BLaER1 (cell line): ENCODE measurements at regions not wholly inside any gene's neighbourhood (a gene's known extent, or its start where the extent isn't known, plus 50 kb on each side); places are given as distances from the start of the nearest gene placed in this dataset.

Experiments used
- H3K27ac ChIP-seq: shearing (Covaris generic); formaldehyde crosslinking; 2 replicates; pipeline ENCODE4 v1.8.1; 2022
- H3K27me3 ChIP-seq: shearing (Covaris generic); formaldehyde crosslinking; 2 replicates; pipeline ENCODE4 v1.8.1; 2022
- H3K36me3 ChIP-seq: shearing (Covaris generic); formaldehyde crosslinking; 2 replicates; pipeline ENCODE4 v1.8.1; 2022
- H3K4me1 ChIP-seq: shearing (Covaris generic); formaldehyde crosslinking; 2 replicates; pipeline ENCODE4 v1.8.1; 2022
- H3K4me2 ChIP-seq: shearing (Covaris generic); formaldehyde crosslinking; 2 replicates; pipeline ENCODE4 v1.8.1; 2022
- H3K4me3 ChIP-seq: shearing (Covaris generic); formaldehyde crosslinking; 2 replicates; pipeline ENCODE4 v1.8.1; 2022
- H3K9ac ChIP-seq: shearing (Covaris generic); formaldehyde crosslinking; 2 replicates; pipeline ENCODE4 v1.8.1; 2022
- H3K9me3 ChIP-seq: shearing (Covaris generic); formaldehyde crosslinking; 2 replicates; pipeline ENCODE4 v1.8.1; 2022
- H4K20me1 ChIP-seq: shearing (Covaris generic); formaldehyde crosslinking; 2 replicates; pipeline ENCODE4 v1.8.1; 2022
- Cebpa-rat ChIP-seq: shearing (Covaris generic); IDR thresholded peaks from 2 replicates; pipeline ENCODE4 v1.8.1; 2022

DNA sequence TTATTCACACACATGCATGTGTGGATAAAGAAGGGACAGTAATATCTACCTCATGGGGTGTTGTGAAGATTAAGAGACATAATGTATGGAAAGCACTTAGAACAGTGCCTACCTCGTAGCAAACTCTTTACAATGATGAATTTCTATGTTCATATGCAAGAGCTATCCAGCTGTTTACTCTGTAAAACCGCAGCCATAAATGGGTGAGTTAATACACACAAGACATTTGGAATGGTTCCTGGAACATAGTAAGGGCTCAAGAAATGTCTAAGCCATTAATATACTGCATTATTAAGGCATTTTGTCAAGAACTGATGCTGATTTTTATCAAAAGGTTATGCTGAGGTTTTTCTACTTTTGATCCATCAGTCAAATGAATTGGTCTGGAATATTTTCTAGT, 1076.2 kb downstream of the TSN start:
- Histone ChIP-seq H3K9ac (no peak overlapping the region), H3K9me3 (no peaks in the 10 kb centered on the region), H3K27ac (no peak overlapping the region), H3K27me3 (no peaks in the 10 kb centered on the region), H3K4me1 (no peaks in the 10 kb centered on the region), H3K36me3 (no peaks in the 10 kb centered on the region), H4K20me1 (no peaks in the 10 kb centered on the region), H3K4me2 (no peak overlapping the region), H3K4me3 (no peak overlapping the region)
- no peak for TF ChIP-seq Cebpa-rat

DNA sequence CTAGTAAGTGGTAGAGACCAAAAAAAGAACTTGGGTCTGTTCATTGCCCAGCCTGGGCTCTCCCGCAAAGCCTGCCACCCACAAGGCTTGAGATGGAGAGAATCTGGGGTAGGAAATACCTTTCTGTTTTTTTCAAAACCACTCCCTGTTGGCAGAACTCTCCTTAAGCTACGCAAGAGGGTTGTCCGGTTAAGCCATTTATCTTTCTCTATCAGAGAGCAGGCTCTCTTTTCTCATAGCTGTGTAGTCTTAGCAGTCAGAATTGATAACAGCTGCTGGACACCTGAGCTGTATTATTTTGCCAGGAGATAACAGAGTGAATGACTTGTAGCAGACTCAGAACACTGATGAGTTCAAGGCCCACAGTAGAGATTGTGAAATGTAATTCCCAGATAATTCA, 1088.1 kb downstream of the TSN start:
- Histone ChIP-seq H3K27me3 (no peaks in the 10 kb centered on the region), H3K9ac (no peak overlapping the region), H3K36me3 (no peaks in the 10 kb centered on the region), H3K9me3 (no peaks in the 10 kb centered on the region), H3K4me1 (no peaks in the 10 kb centered on the region), H4K20me1 (no peaks in the 10 kb centered on the region), H3K4me2 (no peak overlapping the region), H3K4me3 (no peak overlapping the region), H3K27ac (no peak overlapping the region)
- TF ChIP-seq Cebpa-rat = no peak

DNA sequence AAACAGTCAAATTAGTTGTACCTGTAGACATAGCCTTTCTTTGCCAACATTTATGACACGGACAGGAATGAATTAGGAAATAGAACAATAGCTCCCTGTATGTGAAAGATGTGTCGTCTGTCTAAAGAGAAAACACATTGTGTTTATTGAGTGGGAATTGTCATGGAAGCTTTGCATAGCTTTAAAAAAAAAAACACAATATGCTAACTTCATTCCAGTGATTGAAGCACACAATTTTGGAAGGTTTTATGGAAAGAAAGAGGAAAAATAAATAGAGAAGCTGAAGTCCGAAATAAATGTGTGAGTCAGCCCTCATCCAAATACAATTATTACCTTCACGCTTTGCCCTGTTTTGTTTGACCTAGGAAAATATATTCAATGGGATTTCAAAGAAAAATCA, 1095.7 kb downstream of the TSN start:
- H3K27me3 ChIP-seq = no peaks in the 10 kb centered on the region
- no peaks in the 10 kb centered on the region for H4K20me1 ChIP-seq
- no peaks in the 10 kb centered on the region for H3K36me3 ChIP-seq
- H3K4me1 ChIP-seq = no peaks in the 10 kb centered on the region
- no peak for TF ChIP-seq Cebpa-rat
- no peak overlapping the region for H3K4me2 ChIP-seq
- no peak overlapping the region for H3K4me3 ChIP-seq
- H3K9me3 ChIP-seq = no peaks in the 10 kb centered on the region
- H3K27ac ChIP-seq = no peak overlapping the region
- H3K9ac ChIP-seq = no peak overlapping the region

DNA sequence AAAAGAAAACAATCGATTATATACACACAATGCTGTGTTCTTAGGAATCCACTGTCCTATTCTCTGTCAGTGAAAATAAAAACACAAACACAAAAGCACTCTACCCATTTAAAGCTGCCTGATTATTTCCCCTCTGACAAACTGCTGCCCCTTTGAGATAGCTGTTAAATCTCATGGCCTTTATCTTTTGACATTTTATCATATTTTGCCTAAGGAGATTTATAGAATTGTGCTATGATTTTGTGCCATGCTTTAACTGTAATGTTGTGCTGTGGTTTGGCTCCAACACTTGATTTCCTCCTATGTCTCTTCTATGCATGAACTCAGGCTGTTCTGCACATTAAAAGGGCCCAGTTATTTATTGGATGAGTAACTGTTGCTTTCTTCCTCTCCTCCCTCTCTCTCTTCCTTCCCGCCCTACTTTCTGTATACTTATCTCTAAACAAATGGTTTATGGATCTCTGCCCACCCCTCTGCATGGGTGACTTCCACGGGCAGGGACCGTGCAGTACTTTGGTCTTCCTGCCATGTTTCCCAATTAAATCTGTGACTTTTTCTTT, 1096.6 kb downstream of the TSN start:
- Histone ChIP-seq H3K9ac (no peak overlapping the region), H3K4me2 (no peak overlapping the region), H3K36me3 (no peaks in the 10 kb centered on the region), H3K4me1 (no peaks in the 10 kb centered on the region), H3K27me3 (no peaks in the 10 kb centered on the region), H3K27ac (no peak overlapping the region), H4K20me1 (no peaks in the 10 kb centered on the region), H3K9me3 (no peaks in the 10 kb centered on the region), H3K4me3 (no peak overlapping the region)
- no peak for TF ChIP-seq Cebpa-rat

DNA sequence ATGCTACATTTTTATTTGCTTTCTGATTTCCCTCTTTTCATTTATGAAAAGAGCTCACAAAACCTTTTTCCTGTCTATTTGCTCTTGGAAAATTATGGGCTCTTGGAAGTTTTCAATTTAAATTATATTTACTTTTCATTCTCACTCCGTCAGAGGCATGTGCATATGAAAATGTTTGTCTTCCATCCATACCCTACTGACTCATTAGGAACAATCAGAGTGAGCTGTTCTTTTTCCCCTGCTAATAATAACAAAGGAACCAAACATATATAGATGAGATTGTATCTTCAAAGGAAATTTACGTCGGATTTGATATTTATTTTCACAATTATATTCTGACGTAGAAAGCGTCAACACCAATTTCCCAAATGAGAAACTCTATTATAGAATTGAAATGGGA, 1101.2 kb downstream of the TSN start:
- Histone ChIP-seq H3K9ac (no peak overlapping the region), H3K4me1 (no peaks in the 10 kb centered on the region), H3K9me3 (no peaks in the 10 kb centered on the region), H4K20me1 (no peaks in the 10 kb centered on the region), H3K4me2 (no peak overlapping the region), H3K4me3 (no peak overlapping the region), H3K27me3 (no peaks in the 10 kb centered on the region; the same call in 1 of the 2 replicates), H3K27ac (no peak overlapping the region), H3K36me3 (no peaks in the 10 kb centered on the region)
- no peak for TF ChIP-seq Cebpa-rat

DNA sequence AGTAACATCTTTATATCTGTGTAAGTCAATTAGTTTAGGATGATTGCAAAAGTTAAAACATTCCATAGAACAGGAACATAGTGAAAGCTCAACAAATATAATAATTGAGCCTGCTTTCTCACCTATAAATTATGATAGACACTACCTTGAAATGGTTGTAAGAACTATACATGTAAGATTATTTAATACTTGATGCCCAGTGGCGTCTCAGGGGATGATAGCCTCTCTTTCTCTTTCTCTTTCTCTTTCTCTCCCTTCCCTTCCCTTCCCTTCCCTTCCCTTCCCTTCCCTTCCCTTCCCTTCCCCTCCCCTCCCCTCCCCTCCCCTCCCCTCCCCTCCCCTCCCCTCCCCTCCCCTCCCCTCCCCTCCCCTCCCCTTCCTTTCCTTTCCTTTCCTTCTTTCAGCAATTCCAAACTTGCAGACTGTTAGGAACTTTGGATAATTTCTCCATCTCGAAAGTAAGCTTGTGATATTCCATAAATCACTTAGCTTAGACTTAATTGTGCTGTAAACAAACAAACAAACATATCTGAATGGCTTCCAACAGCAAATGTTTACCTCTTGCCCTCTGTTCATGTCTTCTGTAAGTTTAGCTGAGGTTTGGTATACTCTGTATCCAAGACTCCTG, 1102.7 kb downstream of the TSN start:
- Histone ChIP-seq H3K27me3 (no peaks in the 10 kb centered on the region; the same call in 1 of the 2 replicates), H3K27ac (no peak overlapping the region), H3K9ac (no peak overlapping the region), H3K4me3 (no peak overlapping the region), H3K4me1 (no peaks in the 10 kb centered on the region), H4K20me1 (no peaks in the 10 kb centered on the region), H3K36me3 (no peaks in the 10 kb centered on the region), H3K9me3 (no peaks in the 10 kb centered on the region), H3K4me2 (no peak overlapping the region)
- no peak for TF ChIP-seq Cebpa-rat

DNA sequence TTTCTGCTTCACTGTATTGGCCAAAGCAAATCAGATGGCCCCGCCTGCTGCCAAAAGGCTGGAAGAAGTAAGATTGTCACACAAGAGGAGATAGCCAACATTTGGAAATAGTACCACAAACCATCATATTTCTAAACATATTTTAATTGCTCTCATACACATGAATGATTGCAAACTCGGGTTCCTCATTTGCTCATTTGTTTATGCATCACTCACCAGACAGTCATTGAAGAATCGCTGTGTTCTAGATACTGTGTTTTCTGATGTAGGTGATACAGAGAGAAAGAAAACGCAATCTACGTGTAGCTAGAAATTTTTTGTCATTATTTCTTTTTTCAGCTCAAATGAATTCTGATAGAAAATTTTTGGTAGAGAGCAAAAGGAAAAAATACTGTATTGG, 1103.4 kb downstream of the TSN start:
- H3K36me3 ChIP-seq = no peaks in the 10 kb centered on the region
- H3K9me3 ChIP-seq = no peaks in the 10 kb centered on the region
- no peak for TF ChIP-seq Cebpa-rat
- no peaks in the 10 kb centered on the region for H4K20me1 ChIP-seq
- no peak overlapping the region for H3K27ac ChIP-seq
- H3K9ac ChIP-seq = no peak overlapping the region
- H3K4me1 ChIP-seq = no peaks in the 10 kb centered on the region
- H3K4me2 ChIP-seq = no peak overlapping the region
- H3K27me3 ChIP-seq = no peaks in the 10 kb centered on the region; the same call in 1 of the 2 replicates
- no peak overlapping the region for H3K4me3 ChIP-seq

DNA sequence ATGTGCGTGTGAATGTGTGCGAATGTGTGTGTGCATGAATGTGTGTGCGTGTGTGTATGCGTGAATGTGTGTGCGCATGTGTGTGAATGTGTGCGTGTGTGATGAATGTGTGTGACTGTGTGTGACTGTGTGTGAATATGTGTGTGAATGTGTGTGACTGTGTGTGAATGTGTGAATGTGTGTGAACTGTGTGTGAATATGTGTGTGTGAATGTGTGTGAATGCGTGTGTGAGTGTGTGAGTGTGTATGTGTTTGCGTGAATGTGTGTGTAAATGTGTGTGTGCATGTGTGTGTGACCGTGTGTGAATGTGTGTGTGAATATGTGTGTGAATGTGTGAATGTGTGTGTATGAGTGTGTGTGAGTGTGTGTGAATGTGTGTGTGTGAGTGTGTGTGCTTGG, 1103.8 kb downstream of the TSN start:
- Histone ChIP-seq H3K4me1 (no peaks in the 10 kb centered on the region), H3K4me2 (no peak overlapping the region), H3K9ac (no peak overlapping the region), H3K9me3 (no peaks in the 10 kb centered on the region), H3K27ac (no peak overlapping the region), H3K36me3 (no peaks in the 10 kb centered on the region), H4K20me1 (no peaks in the 10 kb centered on the region), H3K4me3 (no peak overlapping the region), H3K27me3 (no peaks in the 10 kb centered on the region; the same call in 1 of the 2 replicates)
- no peak for TF ChIP-seq Cebpa-rat

DNA sequence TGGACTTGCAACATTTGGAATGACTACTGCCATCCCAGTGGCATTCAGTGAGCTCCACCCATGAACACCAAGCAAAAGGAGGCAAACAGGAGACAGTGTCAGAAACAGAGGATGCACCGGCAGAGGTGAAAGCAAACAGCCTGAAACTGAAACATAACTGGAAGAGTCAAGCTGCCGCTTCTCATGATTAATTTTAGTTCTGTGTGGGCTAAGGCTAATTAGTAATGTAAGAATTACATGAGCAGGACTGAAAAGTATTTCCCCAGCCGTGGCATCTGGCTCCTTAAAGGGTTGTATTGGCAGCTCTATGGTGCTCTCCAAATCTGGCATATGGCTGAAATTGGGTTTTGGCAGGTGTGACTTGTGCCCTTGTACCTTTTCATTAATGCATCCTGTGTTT, 1108.1 kb downstream of the TSN start:
- no peaks in the 10 kb centered on the region for H3K4me1 ChIP-seq
- no peak overlapping the region for H3K27ac ChIP-seq
- H4K20me1 ChIP-seq = no peaks in the 10 kb centered on the region
- no peak overlapping the region for H3K4me2 ChIP-seq
- no peak overlapping the region for H3K4me3 ChIP-seq
- no peaks in the 10 kb centered on the region for H3K9me3 ChIP-seq
- H3K27me3 ChIP-seq = no peaks in the 10 kb centered on the region; the same call in 1 of the 2 replicates
- no peak overlapping the region for H3K9ac ChIP-seq
- no peaks in the 10 kb centered on the region for H3K36me3 ChIP-seq
- no peak for TF ChIP-seq Cebpa-rat

DNA sequence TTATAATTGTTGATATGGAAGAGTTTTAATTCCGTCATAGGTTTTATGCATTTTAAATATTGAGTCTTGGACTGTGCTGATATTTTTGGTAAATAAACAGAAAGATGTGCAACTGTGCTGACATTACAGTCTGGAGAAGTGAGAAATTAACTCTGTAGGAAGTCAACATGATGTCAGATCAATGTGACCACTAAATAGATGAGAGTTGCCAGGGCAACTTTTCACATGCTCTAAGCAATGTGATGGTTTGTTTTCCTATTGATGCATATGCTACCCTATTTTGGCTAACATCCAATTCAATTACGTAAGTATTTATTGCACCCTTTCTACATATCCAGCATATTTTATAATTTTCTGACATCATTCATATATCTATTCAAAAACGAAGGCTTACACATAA, 1109.3 kb downstream of the TSN start:
- Histone ChIP-seq H3K4me2 (no peak overlapping the region), H3K9ac (no peak overlapping the region)

More for the DNA sequence above, 1109.3 kb downstream of the TSN start:
- H4K20me1 ChIP-seq = no peaks in the 10 kb centered on the region
- no peak overlapping the region for H3K27ac ChIP-seq
- H3K4me3 ChIP-seq = no peak overlapping the region
- no peaks in the 10 kb centered on the region for H3K9me3 ChIP-seq
- H3K4me1 ChIP-seq = no peaks in the 10 kb centered on the region
- TF ChIP-seq Cebpa-rat = no peak
- no peaks in the 10 kb centered on the region for H3K36me3 ChIP-seq
- no peaks in the 10 kb centered on the region; the same call in 1 of the 2 replicates for H3K27me3 ChIP-seq
